IPS-NIHi7 (cell line): ENCODE measurements at regions not wholly inside any gene's neighbourhood (a gene's known extent, or its start where the extent isn't known, plus 50 kb on each side); places are given as distances from the start of the nearest gene placed in this dataset.

Experiments used
- DNase-seq: peaks from one replicate; pipeline ENCODE4 v3.0.0; 2012; ENCODE audit warnings: mixed read lengths; ENCODE audit errors: extremely low spot score

- no peak for DNase-seq
Observed at GRCh38 chr5:54649041-54649504, 131.5 kb downstream of the SNX18 start.

DNA sequence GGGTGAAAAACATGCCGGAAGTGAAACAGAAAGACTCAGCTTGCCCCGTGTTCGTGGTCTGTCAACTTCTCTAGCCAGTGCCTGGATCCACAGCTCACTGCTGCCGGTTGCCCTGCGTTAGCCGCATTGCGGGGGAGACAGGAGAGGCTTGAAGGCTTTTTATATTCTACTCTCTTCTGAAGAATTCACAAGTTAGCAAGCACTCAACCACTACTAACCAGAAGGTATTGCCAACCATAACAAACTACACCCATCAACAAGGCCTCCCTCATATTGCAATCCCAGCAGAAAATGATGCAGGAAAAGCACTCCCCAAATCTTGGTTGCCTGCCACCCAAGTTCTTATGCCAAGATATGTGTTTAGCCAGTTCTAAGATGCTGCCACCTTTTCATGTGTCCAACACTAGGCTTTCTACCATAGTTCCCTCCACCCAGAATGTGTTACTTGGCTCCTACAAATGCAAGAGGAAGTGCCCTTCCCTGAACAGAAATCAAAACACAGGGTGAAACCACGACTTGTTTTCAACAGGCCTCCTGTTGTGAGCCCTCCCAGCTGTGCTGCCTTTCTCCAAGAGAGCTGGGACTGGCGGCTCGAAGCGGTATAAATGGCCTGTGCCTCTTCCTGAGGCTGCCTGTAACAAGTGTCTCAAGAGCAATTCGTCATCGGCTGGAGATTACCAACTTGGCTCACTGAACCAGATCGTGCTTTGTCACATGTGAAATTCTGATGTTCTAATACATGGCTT, 129.0 kb downstream of the SNX18 start:
- peak; percentile 42 for DNase-seq

DNA sequence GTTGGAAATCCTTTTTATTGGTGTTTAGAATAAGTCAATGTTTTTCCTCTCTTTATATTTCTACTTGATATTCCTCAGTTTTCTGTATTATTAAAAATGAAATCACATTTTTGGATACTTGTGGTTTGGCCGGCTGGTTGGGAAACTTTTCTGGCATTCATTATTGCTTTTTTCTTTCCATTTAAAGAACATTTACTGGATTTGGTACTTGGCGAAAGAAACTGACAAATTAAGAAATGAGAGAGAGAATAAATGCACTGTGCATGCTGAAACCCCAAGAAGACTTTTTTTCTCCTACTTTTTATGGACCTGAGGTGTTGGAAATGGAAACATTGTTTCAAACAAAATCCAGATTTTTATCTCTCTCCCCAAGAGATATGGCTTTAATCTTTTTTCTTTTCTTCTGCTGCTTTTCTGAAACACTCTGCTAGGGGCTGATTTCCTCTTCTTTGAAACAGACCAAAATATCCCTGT, 128.4 kb downstream of the SNX18 start:
- DNase-seq: no peak

DNA sequence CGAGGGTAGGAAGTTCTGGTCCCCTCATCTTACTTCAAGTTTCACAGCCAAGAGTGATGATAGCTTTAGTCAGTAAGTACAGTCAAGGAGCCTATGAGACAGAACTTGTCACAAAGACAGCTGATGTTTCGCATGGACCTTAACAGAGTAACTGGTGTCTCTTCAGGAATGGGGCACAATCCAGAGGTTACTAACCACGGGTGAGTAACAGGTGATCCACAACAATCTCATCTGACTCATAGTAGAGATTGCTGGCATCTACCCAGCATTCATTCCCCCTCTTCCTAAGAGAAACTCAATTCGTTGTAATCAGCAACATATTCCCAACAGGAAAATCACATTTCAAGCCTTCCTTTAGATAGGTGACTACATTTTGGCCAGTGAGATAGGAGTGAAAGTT, 126.7 kb downstream of the SNX18 start:
- no peak for DNase-seq

GRCh38 chr5:54643685-54644106, 126.1 kb downstream of the SNX18 start:
- DNase-seq: no peak

DNA sequence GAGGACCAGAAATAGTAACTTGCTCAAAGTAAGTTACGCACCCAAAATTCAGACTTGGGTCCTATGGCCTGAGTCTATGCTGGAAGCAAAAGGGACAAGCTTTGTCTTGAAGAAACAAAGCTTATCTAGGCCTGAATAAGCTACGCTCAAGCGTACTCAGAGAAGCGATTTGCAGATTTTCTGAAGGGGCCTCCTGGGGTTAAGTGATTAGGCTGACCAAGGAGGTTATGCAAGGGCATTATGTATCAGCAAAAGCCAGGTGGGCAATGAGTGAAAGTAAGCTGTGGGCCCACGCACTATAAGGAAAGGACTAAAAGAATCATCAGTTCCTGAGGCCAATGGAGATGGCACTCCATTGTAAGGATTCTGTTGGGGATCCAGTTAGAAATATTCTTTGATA, 122.1 kb downstream of the SNX18 start:
- no peak for DNase-seq

DNA sequence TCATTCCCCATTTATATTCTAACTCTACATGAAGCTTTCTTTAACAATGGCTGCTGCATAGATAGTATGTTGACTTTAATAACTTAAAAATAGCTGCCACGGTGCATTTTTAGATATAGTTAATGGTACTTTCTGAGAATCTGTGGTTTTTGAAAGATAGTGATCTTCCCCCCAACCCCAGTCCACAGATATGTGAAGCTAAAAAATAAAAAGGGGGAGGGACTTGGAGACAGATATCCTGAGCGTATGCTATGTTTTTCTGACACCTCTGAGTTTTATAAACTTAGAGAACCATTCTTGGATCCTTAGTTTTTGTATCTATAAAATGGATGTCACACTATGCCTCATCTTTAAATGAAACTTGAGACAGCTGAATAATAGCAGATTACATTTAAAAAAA, 120.5 kb downstream of the SNX18 start:
- DNase-seq: no peak

- DNase-seq: peak; percentile 33
Observed at GRCh38 chr5:54637654-54638053, 120.1 kb downstream of the SNX18 start.

GRCh38 chr5:54634089-54634488, 116.5 kb downstream of the SNX18 start:
- DNase-seq: no peak

DNA sequence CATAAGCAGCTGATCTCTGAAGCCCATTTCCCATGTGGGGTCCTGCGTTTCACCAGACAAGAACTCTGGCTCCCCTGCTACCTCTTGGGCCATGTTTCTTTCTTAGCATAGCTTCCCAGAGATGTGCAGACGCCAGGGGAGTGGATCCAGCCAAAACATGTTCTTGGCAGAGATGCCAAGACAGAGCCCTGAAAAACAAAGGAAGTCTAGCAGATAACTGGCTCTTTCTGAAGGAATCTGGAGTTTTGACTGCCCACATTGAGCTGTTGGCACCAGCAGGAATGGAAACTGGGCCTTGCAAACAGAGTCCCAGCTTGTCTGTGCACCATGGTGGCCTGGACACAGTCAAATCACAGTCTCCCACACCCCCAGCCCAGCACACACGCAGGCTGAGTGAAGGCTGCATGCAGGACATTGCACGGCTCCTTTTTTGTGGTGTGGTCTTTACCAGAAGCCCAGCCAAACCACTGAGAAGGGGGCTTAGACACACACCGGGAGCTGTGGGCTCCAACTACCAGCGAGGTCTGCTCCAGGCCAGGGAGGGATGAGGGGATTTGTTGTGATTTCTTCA, 114.7 kb downstream of the SNX18 start:
- no peak for DNase-seq

DNA sequence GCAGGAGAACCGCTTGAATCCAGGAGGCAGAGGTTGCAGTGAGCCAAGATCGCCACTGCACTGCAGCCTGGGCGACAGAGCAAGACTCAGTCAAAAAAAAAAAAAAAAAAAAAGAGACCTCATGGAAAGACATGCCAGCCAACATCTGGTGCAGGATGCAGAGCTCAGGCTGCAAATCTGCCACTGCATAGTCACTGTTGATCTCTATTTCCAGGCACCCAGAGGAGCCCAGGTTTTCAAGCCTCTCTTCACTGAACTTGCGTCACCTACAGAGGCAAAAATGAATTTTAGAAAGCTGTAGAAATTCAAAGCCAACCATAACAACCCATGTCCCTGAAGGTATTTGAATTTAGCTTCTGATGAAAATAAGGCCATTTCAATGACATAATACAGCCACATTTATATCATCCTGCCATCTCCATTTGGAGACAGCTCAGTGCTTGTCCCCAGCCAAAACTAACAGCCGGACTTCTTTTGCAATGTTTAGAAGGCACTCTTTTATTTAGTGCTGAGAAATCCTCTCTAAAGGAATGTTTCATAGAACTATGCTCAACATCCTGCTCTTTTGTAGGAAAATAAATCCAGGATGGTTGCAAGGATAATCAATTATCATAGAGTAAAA, 113.3 kb downstream of the SNX18 start:
- DNase-seq: no peak

- DNase-seq: no peak
Observed at GRCh38 chr5:54629115-54629514, 111.6 kb downstream of the SNX18 start.

GRCh38 chr5:54628050-54628449, 110.5 kb downstream of the SNX18 start:
- DNase-seq: no peak

DNA sequence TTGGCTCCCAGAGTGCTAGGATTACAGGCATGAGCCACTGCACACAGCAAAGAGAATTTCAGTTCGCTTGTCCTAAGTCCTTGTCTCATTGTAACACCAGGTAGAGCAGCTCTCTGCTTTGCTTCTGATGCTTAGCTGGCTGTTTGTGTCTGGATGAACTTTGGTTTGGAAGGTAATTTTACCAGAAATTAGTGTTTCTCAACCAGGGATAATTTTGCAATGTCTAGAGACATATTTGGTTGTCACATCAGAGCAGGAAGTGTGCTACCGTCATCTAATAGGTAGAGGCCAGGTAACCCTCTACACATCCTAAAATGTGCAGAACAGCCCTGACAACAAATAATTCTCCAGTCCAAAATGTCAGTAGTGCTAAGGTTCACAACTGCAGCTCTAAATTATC, 108.8 kb downstream of the SNX18 start:
- DNase-seq: no peak

- no peak for DNase-seq
Observed at GRCh38 chr5:54624805-54625568, 107.4 kb downstream of the SNX18 start.

DNA sequence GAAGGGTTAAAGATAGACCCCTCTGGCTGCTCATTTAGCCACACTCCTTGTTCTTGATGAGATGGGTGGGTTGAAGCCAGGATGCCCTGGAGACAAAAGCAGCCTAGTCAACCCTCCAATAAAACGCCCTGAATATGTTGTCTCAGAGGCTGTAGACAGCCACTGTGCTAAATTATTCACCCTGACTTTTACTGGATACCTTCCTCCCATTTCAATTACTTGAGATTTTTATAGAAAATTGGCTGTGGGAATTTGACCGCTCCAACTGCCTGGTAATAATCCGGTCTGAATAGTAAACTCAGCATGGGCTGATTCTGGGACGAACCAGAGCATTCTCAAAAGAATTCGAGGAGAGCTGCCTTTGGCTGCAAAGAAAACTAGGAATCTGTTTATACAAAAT, 104.2 kb downstream of the SNX18 start:
- DNase-seq: no peak

DNA sequence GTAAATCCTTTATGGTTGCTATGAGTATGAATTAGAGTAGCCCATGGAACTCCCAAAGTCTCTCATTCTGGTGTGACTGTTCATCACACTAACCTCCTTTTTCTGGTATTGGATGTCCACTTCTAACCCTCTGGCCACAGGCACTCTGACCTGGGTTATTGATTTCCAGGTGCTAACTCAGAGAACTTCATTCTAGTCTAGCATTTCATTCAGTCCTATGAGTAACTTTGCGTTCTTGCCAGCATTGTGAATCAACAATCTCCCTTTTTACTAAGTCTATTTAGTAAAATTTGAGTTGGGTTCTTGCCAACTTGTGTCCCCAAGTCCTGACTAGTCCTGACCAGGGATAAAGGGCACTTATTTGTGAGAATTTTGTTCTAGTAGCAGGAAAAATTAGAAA, 103.5 kb downstream of the SNX18 start:
- DNase-seq: no peak

DNA sequence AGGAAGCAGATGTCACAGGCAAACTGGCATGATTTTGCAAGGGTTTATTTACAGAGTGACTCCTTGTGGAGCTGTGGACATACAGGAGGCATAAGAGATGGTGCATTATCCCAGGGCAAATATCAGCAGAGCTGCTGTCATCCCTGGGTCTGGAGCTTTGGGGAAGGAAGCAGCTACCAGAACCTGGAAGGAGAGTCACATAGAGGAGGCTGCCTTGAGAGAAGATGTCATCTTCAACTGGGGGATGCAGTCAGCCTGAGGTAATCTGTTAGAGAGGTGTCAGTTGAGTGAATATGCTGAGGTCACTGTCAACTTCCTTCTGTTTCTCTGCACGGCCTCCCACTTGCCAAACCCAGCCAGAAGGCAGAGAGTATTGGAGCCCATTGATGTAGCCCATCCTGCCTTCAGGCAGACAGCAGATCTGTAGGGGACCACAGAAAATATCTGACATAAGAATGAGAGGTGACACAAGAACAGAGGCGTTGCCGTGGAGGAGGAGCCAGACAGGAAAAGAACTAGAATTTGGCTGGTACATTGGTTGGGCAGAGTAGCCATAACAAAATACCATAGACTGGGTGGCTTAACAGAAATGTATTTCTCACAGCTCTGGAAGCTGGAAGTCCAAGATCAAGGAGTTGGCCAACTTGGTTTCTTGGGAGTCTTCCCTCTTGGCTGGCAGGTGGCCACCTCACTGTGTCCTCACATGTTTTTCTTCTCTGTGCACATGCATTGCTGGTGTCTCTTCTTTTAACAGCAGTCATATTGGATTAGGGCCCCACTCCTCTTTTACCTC, 102.8 kb downstream of the SNX18 start:
- no peak for DNase-seq

- no peak for DNase-seq
Observed at GRCh38 chr5:54619731-54620130, 102.2 kb downstream of the SNX18 start.

- no peak for DNase-seq
Observed at GRCh38 chr5:54616518-54617220, 99.1 kb downstream of the SNX18 start.

- no peak for DNase-seq
Observed at GRCh38 chr5:54616031-54616430, 98.5 kb downstream of the SNX18 start.
